GM21515 (cell line): ENCODE measurements at regions not wholly inside any gene's neighbourhood (a gene's known extent, or its start where the extent isn't known, plus 50 kb on each side); places are given as distances from the start of the nearest gene placed in this dataset.
"Not testable (repeated sequence)": the region's sequence is repeated elsewhere in the genome, so short reads cannot be mapped to it uniquely, and the experiment has no call there.

ENCODE experiments used
- ATAC-seq: cut with Tn5 transposase; IDR thresholded peaks from one replicate; pipeline ENCODE4 v1.9.1; 2021; ENCODE audit not compliant: unreplicated experiment

DNA sequence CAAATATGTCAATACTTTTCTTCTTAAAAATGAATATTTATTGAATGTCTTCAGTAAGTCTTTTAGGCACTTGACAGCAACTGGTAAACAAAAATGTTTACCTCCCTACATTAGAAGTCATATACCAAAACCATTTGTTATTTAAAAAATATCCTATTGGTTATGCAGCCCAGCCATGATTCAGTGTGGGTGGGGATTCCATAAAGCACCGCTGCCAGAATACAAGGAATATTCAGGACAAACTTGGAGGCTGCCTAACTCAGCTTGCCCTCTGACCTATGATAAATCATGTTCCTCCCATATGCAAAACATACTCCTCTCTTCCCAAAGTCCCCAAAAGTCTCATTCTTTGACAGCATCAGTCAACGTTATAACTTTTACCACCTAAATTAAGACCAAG lies 486.8 kb upstream of the IRAK1BP1 start:
- ATAC-seq: no peak

DNA sequence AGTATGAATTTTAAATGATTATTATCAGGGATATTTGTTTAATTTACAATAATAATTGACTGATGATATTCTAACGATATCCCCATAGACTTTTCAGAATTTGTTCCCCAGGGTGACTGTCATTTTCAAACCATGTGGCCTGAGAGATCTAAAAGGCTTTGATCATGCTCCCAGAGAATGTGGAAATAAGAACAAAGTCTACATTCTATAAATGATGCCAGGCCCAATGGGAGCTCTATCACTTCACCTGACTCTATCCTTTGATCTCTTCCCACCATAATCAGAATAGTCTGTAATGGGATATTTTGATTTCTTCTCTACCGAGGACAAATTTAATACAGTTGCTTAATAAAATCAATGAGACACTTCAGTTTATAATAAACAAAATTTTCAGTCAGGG lies 483.4 kb upstream of the IRAK1BP1 start:
- no peak for ATAC-seq

DNA sequence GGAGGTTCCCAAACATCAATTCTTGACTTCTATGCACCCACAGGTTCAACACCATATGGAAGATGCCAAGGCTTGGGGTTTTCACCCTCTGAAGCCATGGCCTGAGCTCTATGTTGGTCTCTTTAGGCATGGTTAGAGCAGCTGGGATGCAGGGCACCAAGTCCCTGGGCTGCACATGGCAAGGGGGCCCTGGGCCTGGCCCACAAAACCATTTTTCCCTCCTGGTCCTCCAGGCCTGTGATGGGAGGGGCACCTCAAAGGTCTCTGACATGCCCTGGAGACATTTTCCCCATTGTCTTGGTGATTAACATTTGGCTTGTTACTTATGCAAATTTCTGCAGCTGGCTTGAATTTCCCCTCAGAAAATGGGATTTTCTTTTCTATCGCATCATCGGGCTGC lies 480.5 kb upstream of the IRAK1BP1 start:
- not testable (repeated sequence) for ATAC-seq

DNA sequence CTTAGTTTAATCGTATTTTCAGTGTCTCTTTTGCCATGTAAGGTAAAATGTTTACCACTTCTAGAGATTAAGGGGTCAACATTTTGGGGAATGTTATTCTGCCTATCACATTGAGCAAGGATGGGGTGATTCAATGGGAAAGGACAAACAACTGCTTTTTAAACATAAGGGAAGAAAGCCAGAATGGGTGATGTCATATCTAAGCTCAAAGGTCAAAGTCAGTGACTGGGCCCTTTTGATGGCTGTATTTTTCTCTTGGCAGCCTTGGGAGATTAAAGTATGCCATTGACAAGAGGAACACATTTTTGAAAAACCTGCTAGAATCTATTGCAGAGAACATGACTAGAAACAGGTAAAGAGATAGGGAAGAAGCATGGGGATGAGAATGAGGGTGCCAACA lies 477.3 kb upstream of the IRAK1BP1 start:
- no peak for ATAC-seq

DNA sequence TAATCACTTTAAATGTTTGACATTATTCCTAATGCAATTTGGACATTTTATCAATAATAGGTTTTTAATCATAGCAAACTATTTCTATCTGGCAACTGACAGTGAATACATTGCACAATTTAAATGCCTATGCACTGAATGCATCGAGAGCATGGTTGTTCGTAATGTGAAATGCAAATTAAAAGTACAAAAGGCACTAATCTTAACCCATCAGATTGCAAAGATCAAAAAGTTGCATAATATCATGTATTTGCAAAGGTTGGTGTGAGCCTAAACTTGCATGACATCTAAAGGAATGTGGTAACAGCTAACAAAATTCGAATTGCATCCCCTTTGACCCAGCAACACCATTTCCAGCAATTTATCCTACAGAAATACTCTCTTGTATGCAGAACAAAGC lies 469.9 kb upstream of the IRAK1BP1 start:
- no peak for ATAC-seq

DNA sequence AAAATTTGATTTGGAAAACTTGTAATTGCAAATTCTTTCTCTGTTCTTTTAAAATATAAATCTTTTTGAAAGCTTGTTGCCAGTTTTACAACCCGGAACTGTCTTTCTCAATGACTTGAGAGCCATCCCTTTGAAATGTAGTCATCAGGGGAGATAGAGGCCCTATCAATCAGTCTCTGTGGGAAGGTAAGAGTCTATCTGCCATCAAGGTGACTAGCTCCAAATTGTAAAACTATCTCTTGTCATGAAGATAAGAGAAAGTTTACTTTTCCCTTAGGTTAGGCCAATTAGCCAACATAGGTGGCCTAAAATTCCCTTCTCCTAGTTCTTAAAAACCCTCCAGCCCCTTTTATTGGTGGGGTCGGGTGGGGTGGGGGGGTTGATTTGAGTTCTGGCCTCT lies 469.1 kb upstream of the IRAK1BP1 start:
- ATAC-seq: no peak

DNA sequence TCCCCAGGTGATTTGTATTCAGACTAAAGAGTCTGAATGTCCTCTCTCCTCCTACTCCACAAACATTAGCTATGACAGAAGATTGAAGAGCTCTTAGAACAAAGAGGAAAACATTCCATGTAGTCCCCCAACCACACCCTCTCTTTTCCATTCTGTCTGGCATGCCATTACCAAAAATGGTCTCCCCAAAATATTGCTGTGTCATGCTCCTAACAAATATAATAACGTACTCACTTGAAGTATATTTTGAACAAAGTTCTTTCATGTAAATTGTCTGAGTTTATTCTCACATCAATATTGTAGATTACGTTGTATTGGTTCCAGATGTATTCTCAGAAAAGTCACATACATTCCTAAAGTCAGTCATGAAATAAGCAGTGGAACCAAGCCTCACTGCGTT lies 467.3 kb upstream of the IRAK1BP1 start:
- ATAC-seq: no peak

DNA sequence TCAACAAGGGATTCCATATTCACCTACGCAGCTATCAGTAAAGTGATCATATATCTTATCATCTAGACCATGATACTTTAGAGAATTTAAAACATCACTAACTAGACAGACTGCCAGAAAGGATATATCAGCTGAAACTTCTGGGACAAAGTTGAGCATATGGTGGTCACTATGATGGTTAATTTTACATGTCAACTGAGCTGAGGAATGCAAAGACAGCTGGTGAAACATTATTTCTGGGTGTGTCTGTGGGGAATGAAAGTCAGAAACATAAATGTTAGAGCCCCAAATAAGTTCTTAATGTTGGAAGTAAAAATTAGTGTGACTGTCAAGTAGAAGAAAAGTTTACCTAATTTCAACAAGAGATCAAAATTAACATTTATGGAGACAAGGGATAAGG lies 440.0 kb upstream of the IRAK1BP1 start:
- ATAC-seq: no peak

DNA sequence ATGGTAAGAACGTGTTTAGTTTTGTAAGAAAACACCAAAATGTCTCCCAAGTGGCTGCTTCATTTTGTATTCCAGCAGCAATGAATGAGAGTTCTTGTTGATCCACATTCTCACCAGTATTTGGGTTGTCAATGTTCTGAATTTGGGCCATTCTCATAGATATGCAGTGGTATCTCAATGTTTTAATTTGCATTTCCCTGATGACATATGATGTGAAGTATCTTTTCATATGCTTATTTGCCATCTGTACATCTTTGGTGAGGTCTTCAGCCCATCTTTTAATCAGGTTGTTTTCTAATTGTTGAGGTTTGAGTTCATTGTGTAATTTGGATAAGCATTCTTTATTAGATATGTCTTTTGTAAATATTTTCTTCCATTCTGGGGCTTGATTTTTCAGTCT lies 436.8 kb upstream of the IRAK1BP1 start:
- no peak for ATAC-seq

DNA sequence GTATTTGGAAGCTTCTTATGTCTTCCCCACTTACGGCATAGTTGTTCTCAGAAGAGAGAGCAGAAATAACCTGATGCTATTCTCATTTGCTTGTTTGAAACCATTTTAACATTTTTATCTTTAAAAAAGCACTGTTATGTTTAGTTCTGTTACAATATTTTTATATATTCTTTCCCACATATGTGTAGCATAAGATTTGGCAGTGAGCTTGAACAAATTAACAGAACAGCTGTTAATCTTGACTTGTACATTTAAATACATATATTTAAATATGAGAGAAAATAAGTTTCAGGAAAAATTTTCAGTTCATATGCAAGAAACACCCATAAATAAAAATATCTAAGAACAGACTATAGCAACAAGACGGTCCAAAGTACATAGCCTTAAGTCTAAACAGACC lies 431.7 kb upstream of the IRAK1BP1 start:
- ATAC-seq: no peak

DNA sequence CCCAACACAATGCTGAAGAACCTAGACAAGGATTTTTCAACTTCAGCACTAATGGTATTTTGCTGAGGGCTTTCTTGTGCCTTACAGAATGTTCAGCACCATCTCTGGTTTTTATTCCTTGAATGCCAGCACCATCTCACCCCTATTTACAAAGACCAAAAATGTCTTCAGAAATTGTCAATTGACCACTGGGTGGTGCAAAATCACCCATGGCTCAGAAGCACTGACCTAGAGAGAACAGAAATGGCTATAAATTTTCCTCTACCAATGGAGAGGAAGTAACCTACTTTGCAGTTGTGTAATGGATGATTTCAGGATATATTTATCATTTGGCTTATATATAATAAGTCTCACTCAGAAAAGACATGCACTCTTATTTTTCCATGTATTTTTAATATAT lies 431.0 kb upstream of the IRAK1BP1 start:
- no peak for ATAC-seq

DNA sequence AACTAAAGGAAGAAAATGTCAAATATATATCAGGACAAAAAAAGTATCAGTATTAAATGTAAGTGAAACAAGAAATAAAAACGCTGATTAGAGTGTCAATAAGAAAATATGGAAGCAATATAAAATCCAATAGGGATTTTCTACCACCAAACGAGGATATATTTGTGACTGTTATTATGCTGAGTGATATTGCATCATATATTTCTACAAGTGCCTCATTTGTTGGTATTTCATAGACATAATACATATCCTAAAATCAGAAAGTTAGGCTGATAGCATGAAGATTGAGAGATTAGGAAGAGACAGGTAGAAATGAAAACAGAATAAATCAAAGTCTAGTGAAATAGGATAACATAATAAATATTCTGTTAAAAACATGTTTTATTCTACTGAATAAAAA lies 429.2 kb upstream of the IRAK1BP1 start:
- ATAC-seq: no peak

DNA sequence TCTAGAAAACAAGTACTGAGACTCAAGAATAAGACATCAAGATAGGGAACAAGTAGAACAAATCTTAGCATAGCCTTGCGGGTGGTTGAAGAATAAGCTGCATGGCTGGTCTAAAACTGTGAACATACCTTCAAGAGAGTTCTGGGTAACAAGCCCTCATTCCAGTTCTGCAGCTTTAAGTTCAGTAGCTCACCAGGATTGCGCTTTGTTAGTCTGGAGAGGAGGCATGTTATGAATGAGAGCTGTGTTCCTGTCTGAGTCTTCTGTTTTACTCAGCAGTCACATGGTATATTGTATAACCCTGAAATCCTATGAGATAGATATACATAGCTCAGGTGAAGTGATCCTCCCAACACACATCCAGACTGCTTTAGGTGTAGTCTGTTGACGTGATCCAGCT lies 406.6 kb upstream of the IRAK1BP1 start:
- no peak for ATAC-seq

DNA sequence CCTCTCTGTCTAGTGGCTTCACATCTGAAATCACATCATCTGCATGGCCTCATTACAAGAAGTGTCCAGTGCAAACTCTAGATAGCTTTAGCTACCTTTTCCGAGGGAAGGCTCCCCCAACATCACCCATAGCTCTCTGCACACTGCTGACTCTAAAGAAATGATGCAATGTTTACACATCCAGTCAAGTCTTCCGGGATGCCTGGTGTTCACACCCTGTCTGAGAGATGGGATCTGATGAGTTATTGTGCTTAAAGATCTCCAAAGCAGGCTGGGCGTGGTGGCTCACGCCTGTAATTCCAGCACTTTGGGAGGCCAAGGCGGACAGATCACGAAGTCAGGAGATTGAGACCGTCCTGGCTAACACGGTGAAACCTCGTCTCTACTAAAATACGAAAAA lies 404.6 kb upstream of the IRAK1BP1 start:
- no peak for ATAC-seq

DNA sequence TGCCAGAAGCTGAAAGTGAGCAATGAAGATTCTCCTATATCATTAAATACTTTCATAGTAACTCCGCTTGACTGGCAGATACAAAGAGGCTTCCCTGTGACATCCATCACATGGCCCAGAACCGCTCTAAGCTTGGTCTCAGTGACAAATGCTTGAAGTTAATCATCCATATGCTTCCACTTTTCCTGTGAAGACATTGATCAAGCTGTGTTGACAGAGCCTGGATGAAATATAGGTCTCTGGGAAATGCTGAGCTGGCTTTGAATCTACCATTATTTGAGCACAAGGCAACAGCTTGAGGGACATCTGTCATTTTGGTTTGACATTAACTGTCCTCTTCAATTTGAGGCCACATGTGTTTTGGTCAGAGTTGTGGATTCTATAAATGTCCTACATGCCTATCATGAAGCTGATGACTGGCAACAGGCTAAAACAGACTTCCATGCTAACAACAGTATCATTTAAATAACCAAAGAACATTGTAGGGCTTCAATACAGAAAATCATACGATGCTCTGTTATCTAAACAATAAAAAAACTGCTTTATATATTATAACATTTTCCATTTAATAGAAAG lies 402.2 kb upstream of the IRAK1BP1 start:
- ATAC-seq: no peak

DNA sequence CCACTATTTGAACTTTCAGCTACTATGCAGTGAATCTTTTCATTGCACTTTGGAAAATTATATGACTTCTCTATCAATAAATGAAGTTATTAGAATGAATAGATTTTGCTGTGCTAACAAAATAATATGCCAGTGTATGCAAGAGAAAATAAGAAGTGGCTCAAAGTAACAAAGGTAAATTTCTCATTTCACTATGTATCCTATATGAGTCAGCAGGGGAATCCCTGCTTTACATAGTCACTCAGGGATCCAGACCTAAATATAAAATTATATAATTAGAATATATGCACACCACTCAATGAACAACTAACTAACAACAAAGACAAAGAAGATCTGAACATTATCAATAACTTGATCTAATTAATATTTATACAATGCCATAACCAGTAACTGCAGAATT lies 390.8 kb upstream of the IRAK1BP1 start:
- no peak for ATAC-seq

DNA sequence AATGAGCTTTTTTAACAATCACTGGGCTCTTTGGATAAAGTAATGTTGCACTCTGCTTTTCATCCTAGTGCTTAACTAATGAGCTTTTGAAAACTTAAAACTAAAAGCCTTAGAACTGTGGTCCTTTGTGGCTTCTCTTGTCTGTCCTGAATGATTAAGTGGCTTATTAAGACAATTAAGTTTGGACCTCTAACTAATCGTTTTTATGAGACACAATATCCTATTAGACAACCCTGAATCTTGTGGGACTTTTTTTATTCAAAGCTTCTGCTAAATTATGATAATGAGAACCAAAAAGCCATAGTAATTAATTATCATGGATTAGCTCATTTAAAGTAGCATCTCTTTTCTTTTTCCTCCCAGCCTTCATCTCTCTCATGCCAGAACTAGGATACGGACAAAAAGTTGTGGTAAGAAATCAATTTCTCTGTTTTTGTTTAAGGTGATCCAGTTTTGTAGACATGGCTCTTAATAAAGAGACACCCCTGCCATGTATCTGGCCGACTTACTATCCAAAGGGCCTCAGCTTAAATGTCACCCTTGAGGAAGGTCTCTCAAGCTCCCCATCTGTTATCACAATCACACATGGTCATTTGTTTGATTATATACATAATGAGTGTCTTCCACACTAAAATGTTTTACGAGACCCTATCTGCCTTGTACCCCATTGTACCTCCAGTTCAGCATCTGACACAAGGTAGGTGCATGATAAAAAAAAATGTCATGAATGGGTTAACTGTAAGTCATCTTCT lies 384.4 kb upstream of the IRAK1BP1 start:
- ATAC-seq: no peak

DNA sequence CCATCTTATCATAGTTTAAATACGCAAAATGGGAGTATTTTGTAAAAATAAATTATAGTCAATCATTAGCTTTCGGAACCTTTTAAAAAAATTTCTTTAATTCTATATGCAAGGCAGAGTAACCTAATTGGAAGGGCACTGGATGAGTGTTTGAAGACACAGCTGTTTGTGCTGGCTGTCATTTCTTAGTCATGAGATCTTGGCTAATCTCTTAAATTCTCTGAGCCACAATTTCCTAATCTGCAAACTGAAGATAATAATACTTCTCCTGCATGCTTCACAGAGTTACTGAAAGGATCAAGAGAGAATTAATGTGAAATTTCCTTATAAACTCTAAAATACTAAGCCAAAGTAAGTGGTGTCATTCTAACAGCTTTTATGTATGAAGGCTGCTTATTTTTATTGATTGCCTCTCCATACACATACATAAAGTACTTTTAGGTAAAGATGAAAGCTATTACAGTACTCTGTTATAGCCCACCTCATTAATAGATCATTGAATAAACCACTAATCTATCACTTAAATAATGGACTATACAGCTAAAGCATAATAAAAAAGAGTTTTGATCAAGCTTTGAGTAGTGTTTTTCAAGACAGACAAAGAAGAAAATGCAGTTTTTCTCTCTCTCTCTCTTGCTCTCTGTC lies 383.7 kb upstream of the IRAK1BP1 start:
- ATAC-seq: no peak

DNA sequence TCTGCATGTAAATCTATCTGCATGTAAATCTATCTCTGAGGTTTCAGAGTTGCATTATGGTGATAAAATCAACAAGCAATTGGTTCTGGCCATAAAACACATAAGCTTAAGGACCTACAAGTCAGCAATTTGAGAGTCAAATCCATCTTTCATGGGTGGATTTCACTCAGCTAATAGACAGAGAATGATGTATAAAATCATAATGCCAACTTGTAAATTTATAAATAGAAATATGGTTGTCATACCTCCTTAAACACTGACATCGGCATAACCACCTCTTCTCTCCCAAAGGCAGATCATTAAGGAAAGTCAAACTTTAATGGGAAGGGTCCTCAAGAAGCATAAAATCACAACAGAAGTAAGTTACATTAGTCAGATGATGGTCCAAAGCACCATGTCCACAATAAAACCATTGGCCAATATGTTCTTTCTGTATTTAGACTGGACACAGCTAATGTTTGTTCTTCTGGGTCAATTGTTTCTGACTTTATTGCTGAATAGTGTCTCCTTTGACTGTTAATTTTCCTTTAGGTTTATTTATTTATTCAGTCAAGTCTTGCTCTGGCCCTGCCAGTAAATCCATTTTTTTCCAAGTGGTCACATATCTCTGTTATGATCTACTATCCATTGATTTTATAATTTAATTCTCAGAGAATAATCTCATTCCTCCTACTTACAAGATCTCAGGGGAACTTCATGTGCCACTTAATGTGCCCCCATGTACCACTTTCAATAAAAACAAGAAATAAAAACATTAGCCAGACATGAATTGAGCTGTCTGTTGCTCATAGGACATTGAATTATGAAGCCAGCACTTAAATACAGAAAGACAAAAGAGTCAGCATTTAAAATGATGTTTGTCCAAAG lies 382.9 kb upstream of the IRAK1BP1 start:
- ATAC-seq: no peak

DNA sequence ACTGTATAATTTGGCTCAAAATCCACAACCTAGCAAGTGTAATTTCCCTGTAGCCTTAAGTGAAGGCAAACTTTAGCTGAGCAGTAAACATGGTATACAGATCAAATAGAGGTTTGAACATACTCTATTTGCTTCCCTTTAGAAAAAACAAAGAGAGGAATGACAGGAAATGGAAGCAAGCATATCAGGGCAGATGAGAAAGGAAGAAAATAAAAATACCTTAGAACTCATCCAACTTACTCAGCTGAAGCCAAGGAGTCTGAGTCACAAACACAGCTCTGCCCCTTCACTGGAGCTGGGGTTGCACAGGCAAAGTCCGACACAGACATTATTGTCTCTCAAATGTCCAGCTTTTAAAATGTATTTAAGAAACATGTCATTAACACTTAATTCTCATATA lies 379.9 kb upstream of the IRAK1BP1 start:
- no peak for ATAC-seq

DNA sequence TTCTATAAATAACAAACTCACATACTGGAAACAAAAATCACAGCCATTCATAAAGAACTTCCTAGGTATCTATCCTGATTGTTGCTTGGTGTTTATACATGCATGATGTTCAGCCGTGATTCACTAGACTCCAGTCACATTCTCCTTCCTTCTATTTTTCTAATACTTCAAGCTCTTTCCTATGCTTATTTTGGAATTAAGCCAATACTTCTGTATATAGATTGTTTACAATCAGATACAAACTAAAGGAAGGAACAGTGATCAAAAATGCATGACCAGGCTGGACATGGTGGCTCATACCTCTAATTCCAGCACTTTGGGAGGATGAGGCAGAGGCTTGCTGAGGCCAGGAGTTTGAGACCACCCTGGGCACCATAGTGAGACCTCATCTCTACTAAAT lies 377.5 kb upstream of the IRAK1BP1 start:
- no peak for ATAC-seq
